ENCODE measurements at regions not wholly inside any gene's neighbourhood (a gene's known extent, or its start where the extent isn't known, plus 50 kb on each side); places are given as distances from the start of the nearest gene placed in this dataset.

GRCh38 chr5:159730285-159730684 lies 186.0 kb upstream of the ADRA1B start:
- TF ChIP-seq, protein P1, sequence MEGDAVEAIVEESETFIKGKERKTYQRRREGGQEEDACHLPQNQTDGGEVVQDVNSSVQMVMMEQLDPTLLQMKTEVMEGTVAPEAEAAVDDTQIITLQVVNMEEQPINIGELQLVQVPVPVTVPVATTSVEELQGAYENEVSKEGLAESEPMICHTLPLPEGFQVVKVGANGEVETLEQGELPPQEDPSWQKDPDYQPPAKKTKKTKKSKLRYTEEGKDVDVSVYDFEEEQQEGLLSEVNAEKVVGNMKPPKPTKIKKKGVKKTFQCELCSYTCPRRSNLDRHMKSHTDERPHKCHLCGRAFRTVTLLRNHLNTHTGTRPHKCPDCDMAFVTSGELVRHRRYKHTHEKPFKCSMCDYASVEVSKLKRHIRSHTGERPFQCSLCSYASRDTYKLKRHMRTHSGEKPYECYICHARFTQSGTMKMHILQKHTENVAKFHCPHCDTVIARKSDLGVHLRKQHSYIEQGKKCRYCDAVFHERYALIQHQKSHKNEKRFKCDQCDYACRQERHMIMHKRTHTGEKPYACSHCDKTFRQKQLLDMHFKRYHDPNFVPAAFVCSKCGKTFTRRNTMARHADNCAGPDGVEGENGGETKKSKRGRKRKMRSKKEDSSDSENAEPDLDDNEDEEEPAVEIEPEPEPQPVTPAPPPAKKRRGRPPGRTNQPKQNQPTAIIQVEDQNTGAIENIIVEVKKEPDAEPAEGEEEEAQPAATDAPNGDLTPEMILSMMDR (IDR thresholded peaks at IDR 0.05; ENCODE audit: borderline replicate concordance, insufficient read depth, low read depth, low read length): no peak
- no peak overlapping the region for H3K4me3 ChIP-seq (ENCODE audit: low read depth, low read length)

DNA sequence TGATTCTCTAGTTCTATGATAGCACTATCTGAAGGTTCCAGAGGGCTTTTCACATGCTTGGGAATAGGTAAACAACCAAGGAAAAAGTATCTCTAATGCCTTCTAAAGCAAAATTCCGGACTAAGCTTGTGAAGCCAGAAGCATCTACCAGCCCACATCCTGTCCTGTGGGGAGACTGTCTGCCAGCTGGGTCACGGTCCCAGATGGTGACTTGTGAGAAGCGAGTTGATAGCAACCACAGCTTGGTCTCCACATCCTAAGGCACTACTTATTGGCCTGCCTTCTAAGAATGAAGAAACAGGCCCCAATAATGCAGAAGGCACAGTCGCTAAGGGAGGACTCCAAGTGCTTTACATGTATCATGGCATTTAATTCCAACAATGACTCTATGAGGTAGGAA lies 184.1 kb upstream of the ADRA1B start:
- H3K4me3 ChIP-seq (ENCODE audit: low read depth, low read length): no peak overlapping the region
- TF ChIP-seq, protein P1 (IDR thresholded peaks at IDR 0.05; ENCODE audit: borderline replicate concordance, insufficient read depth, low read depth, low read length): no peak

GRCh38 chr5:159734366-159734765 lies 181.9 kb upstream of the ADRA1B start:
- TF ChIP-seq, protein P1 (IDR thresholded peaks at IDR 0.05; ENCODE audit: borderline replicate concordance, insufficient read depth, low read depth, low read length): no peak
- H3K4me3 ChIP-seq (ENCODE audit: low read depth, low read length): no peak overlapping the region

DNA sequence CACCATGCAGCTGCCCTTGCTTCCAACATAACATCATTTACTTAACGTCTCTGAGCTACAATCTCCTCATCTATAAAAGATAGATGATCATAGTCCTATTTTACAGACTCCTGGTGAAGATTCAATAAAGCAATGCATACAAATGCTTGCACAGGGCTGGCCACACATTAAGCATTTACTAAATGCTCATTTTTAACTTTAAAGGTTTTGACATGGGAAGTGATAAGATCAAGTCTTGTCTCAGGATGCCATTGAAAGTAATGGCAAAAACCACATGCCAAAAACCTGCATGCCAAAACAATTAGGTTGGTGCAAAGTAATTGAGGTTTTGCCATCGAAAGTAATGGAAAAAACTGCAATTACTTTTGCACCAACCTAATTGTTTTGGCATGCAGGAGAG lies 181.2 kb upstream of the ADRA1B start:
- H3K4me3 ChIP-seq (ENCODE audit: low read depth, low read length): no peak overlapping the region
- TF ChIP-seq, protein P1 (IDR thresholded peaks at IDR 0.05; ENCODE audit: borderline replicate concordance, insufficient read depth, low read depth, low read length): no peak

DNA sequence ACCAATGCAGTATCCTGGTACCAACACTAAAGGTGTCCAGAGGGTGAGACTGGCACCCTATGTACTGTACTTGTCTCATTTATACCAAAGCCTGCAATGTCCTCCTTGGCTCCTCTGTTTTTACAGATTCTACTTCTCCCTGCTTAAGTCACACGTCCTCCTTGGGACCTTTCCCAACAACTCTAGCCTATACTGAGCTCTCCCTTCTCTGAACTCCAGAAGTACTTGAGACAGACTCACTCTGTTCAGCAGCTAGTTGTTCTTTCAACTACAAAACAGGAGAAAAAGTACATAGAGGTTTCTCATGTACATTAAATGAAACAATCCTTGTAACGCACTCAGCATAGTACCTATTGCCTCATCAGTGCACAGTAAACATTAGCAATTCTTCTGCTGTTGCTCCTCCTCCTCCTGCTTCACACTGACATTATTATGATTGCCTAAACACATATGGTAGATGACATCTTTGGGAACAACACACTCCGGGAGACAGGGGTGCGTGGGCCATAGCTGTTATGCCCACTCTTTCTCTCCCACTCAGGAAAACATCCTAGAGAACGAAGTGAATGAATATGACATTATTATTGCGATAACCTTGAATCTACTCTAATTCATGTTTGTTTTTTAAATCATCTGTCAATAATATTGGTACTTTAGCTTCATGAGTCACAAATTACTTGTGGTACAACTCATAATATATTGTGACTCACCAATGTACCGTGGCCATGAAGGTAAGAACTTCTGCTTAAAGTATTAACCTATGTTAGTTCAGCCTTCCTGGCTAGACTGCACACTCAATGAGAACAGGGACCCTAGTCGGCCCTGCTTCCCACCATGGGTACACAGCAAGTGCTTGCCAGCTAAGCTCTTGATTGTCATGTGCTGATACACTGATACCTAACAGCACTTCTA lies 180.3 kb upstream of the ADRA1B start:
- H3K4me3 ChIP-seq (ENCODE audit: low read depth, low read length): no peak overlapping the region
- TF ChIP-seq, protein P1 (IDR thresholded peaks at IDR 0.05; ENCODE audit: borderline replicate concordance, insufficient read depth, low read depth, low read length): no peak

- TF ChIP-seq, protein P1 (IDR thresholded peaks at IDR 0.05; ENCODE audit: borderline replicate concordance, insufficient read depth, low read depth, low read length): no peak
- H3K4me3 ChIP-seq (ENCODE audit: low read depth, low read length): no peak overlapping the region
Measured at GRCh38 chr5:159736844-159737243, 179.4 kb upstream of the ADRA1B start.

GRCh38 chr5:159737263-159737662 lies 179.0 kb upstream of the ADRA1B start:
- TF ChIP-seq, protein P1 (IDR thresholded peaks at IDR 0.05; ENCODE audit: borderline replicate concordance, insufficient read depth, low read depth, low read length): no peak
- H3K4me3 ChIP-seq (ENCODE audit: low read depth, low read length): no peak overlapping the region
